GM21423 (cell line): ENCODE measurements at regions not wholly inside any gene's neighbourhood (a gene's known extent, or its start where the extent isn't known, plus 50 kb on each side); places are given as distances from the start of the nearest gene placed in this dataset.
"Not testable (repeated sequence)": the region's sequence is repeated elsewhere in the genome, so short reads cannot be mapped to it uniquely, and the experiment has no call there.

Source experiments
- ATAC-seq: cut with Tn5 transposase; IDR thresholded peaks from one replicate; pipeline ENCODE4 v1.9.1; 2021; ENCODE audit warnings: mild to moderate bottlenecking, moderate library complexity; ENCODE audit not compliant: unreplicated experiment

GRCh38 chr5:92952243-92952642 is 628.8 kb downstream of the NR2F1-AS1 start:
- no peak for ATAC-seq

GRCh38 chr5:92951746-92952145 is 629.3 kb downstream of the NR2F1-AS1 start:
- no peak for ATAC-seq

DNA sequence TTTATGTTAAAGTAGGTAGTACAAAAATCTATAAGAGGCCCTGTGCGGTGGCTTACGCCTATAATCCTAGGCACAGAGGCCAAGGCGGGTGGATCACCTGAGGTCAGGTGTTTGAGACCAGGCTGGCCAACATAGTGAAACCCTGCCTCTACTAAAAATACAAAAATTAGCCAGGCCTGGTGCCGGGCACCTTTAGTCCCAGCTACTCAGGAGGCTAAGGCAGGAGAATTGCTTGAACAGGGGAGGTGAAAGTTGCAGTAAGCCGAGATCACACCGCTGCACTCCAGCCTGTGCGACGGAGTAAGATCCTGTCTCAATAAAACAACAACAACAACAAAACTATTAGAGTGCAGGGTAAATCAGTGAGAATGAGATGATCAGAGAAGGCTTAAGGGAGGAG is 634.5 kb downstream of the NR2F1-AS1 start:
- no peak for ATAC-seq

DNA sequence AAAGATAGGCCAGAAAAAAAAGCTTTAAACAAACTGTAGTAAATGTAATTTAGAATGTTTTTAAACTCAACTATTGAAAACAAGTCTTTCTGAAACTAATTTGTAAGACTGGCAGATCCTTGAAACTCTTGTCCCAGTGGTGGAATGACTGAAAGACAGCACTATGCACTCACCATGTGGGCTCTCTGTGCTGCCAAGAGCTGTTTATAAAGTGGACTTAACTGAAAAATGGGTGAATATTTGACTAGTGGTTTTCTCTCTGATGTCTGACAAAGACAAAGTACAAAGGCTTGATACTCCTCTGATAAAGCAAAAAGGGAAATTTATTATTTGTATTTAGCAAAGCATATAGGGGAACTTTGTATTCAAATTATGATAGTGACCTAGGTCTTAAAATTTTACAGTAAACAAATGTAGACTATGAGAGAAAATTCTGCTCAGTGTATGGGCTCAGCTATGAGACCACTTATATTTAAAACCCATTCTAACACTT is 635.4 kb downstream of the NR2F1-AS1 start:
- peak; percentile 43 for ATAC-seq

GRCh38 chr5:92944903-92945604 is 636.0 kb downstream of the NR2F1-AS1 start:
- peak; percentile 11 for ATAC-seq

- ATAC-seq: no peak
These were observed 636.7 kb downstream of the NR2F1-AS1 start for GRCh38 chr5:92944337-92944736.

GRCh38 chr5:92942762-92943161 is 638.3 kb downstream of the NR2F1-AS1 start:
- ATAC-seq: no peak

GRCh38 chr5:92941806-92942205 is 639.2 kb downstream of the NR2F1-AS1 start:
- ATAC-seq: no peak

GRCh38 chr5:92939428-92939827 is 641.6 kb downstream of the NR2F1-AS1 start:
- no peak for ATAC-seq

DNA sequence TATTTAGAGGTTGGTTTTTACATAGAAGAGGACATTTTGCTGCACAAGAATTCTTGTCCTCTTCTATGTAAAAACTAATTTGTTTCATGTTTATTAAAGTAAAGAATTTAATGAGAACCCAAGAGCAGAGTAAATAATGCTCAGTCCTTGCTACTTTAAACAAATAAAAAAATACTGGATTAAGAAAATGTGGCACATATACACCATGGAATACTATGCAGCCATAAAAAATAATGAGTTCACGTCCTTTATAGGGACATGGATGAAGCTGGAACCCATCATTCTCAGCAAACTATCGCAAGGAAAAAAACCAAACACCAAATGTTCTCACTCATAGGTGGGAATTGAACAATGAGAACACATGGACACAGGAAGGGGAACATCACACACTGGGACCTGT is 643.6 kb downstream of the NR2F1-AS1 start:
- ATAC-seq: not testable (repeated sequence)

- no peak for ATAC-seq
These were observed 651.0 kb downstream of the NR2F1-AS1 start for GRCh38 chr5:92930057-92930456.

DNA sequence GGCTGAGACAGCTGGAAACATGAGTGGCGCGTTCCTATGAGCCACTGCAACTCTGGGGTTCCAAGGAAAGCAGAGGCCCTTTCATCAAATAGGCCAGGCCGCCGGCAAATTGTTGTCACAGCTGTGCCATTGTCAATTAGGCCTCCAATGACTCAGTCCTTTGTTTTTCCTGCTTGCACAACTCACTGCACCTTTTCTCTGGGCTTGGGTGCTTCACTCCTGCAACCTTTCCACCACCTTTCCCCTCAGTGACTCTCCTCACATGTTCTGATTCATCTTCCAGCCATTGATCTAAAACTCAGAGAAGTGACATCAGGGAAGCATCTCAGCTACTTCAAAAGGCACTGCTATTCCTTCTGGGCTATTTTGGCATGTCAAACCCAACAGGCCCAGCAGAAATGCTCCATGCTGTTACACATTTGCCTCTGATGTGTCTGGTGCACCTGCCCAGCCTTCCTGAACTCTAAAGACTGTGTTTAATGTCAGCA is 653.7 kb downstream of the NR2F1-AS1 start:
- no peak for ATAC-seq

- ATAC-seq: no peak
These were observed 657.1 kb downstream of the NR2F1-AS1 start for GRCh38 chr5:92923885-92924284.

DNA sequence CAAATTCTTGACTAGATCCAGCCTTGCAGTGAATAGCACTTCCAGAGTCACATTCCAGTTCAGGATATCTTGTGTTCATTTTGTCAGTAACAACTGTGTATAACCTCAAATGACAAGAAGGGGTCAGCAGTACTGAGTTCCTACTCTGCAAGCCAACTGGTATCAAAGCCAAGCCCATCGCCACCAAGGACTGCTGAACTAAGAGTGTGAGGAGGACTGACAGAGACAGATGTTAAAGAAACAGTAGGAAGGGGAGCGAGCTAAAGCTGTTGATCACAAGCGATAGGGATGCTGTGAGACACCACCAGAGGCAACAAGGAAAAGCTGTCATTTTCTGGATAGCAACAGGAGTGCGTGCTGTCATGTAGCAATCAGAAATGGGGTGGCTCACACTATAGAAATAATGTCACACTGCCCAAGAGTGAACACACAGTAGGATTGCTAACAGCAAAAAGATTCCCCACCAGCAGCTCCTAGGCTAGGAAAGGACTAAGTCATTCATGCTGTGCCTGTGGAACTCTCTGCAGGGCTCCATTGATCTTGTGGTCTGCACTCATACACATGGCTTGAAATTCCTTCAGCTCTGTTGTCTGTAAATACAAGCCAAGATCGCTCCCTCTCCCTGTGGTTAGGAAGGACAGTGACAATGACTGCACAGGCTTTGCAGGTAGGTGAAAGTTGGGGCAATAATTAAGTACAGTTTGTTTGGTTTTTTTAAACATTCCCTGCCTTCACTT is 658.6 kb downstream of the NR2F1-AS1 start:
- no peak for ATAC-seq

DNA sequence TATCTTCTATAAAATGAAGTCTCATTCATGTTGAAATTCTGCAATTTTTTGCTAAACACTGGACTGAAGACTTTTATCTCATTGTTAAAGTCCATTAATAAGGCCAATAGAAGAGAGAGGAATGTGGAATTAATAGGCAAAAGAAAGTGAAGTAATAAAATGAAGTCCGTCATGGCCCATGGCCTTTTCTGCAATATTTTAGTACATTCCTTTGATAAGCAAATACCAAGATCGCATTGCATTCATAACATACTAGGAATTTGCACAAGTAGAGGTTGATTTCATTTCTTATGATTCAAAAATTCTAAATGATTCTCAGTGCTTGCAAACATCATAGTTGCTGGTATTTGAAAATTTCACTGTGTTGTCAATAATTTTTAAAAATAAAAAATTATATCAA is 664.0 kb downstream of the NR2F1-AS1 start:
- ATAC-seq: no peak

DNA sequence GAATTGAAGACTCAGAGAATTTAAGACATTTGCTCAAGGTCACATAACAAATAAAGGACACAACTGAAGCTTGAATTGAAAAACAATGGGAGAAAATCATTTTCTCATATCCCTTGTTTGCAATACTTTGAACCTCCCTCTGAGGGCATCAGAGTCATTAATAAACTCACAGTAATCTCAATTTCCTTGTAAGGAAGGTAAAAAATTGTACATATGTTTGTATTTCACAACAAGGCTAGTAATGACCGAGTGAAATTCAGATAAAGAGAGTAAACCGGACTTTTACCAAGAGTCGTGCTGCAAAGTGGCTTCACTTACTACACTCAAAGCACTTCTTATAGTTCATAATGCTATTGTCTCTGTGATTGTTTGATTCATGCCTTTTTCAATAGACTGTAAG is 665.0 kb downstream of the NR2F1-AS1 start:
- no peak for ATAC-seq

DNA sequence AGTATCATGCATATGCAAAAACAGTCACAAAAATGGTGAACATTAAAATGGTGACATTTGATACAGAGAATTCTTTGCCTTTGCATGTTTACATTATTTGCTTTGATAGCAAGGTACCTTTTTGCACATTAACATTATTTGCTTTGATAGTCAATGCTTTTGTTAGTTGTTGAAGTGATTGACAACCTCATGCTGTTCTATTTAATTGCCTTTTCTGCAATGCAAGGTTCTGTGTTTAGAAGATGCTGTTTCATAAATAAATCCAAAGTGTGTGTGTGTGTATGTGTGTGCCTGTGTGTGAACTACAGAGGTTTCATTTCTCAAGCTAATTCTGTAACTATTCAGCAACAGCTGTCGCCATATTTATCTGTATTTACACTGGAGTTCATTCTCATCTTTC is 668.7 kb downstream of the NR2F1-AS1 start:
- ATAC-seq: no peak

DNA sequence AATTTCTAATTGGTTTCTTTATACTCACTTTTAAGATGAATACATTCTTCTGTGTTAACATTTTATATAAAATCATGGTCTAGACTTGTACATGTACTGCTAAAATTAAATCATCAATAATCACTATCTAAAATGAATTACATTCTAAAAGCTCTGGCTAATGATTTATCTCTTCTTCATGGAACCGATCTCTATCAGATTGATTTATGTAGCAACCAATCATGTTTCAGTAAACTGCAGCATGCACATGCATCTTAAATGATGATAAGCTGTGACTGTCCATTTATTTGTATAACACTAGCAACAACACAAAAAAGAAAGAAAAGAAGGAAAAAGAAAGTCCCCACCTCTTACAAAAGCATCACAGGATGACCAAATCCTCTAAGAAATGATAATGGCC is 669.2 kb downstream of the NR2F1-AS1 start:
- no peak for ATAC-seq

DNA sequence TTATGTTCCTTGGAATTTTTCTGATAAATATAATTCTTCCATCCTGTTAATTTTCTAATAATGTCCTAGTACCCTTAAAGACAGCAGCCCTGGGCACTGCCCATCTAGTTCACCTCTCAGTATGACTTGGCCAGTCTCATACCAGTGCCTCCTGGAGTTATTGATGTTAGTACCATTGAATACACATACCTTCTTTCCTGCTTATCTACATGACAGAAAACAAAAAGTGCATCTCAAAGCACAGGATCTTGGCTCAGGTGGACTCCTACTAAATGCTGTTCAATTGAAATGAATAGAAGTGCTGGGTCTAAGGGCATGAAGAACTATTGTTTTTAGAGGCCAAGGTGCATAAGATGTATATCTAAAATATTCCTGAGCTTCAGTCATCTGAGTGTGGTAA is 669.7 kb downstream of the NR2F1-AS1 start:
- ATAC-seq: no peak

- ATAC-seq: no peak
These were observed 671.4 kb downstream of the NR2F1-AS1 start for GRCh38 chr5:92909602-92909962.

GRCh38 chr5:92908952-92909601 is 671.9 kb downstream of the NR2F1-AS1 start:
- no peak for ATAC-seq
